Sigmoid colon (tissue), 3 donors: ENCODE measurements at regions not wholly inside any gene's neighbourhood (a gene's known extent, or its start where the extent isn't known, plus 50 kb on each side); places are given as distances from the start of the nearest gene placed in this dataset.

ENCODE experiments used
- CTCF ChIP-seq, 4 experiments: fragments of 450-650 bp in 3 of 4; fragments of 200-600 bp in 1 of 4; IDR thresholded peaks; one replicate each; pipeline ENCODE4 v1.5.1; 2016 to 2019; ENCODE audit warnings: antibody characterized with exemption in 4 of 4, mild to moderate bottlenecking in 3 of 4, moderate library complexity in 2 of 4
- POLR2A ChIP-seq, 2 donors: fragments of 450-650 bp; IDR thresholded peaks; one replicate each; pipeline ENCODE4 v1.6.1; 2016; ENCODE audit warnings: antibody characterized with exemption in 2 of 2, mild to moderate bottlenecking in 2 of 2, moderate library complexity in 2 of 2

- TF ChIP-seq CTCF (IDR thresholded peaks at IDR 0.05) (no peak), POLR2A (IDR thresholded peaks at IDR 0.05) (no peak)
These were observed 284.2 kb upstream of the SEMA6A start for GRCh38 chr5:116858705-116859333.
